ENCODE measurements at regions not wholly inside any gene's neighbourhood (a gene's known extent, or its start where the extent isn't known, plus 50 kb on each side); places are given as distances from the start of the nearest gene placed in this dataset.

DNA sequence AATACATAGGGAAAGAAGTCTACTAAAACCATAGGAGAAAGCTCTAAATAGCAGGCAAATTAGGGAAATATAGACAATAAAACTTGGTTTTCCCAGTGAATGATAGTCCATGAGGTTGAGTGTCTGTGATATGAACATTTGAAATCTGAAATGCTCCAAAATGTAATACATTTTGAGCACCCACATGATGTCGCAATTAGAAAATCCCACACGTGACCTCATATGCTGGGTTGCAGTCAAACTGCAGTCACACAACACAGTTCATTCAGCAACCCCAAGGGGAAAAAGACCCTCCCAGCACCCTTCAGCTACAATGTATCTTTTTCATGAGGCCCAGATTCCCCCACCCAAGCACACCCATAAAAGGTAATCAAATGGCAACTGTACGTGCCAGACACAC is 155.6 kb downstream of the BTC start:
- in situ Hi-C loops (cut with HindIII; ENCODE audit: low sequenced_read_pairs): no loop called here

DNA sequence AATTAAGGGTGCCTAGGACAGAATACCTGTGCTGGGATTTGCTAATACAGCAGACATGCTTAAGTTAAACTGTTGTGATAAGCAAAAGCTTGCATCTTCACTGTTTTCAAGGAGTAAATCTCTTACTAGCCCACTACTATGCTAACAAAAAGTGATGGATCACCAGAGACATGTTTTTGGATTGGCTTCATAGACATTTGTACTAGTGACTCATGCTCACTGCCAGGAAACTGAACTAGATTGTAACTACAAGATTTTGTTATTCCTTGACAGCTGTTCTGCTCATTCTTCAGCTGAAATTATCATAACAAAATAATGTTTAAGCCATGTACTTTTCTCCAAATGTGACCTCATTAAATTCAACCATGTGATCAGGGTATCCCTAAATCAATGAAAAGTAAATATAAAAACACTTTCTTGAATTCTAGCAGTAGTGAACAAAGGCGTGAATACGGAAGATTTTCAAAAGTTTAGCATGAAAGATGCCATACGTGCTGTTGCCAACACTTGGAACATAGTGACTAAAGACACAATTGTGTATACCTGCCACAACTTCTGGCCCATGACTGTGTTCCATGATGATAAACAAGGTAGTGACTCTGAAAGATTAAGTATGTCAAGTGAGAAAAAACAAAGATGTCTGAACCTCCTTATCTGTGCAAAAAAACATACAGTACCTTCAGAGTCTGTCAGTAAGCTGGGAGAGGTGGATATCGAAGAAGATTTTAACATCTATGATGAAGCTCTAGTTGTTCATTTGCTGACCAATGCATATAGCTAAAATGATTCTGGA is 154.0 kb downstream of the BTC start:
- in situ Hi-C loops (cut with HindIII; ENCODE audit: low sequenced_read_pairs): no loop called here

DNA sequence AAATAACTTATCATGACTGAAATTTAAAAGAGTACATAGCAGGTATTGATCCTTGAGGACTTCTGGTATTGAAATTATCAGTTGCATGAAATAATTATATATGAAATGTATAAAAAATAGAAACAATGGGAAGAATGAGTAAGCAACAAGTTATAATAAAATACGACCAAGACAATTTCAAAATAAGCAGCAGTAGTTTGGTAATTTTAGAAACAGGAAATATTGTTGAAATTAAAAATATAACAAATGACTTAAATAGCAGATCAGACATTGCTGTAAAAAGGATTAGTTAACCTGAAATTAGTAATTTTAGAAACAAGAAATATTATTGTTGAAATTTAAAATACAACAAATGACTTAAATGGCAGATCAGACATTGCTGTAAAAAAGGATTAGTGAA is 152.3 kb downstream of the BTC start:
- in situ Hi-C loops (cut with HindIII; ENCODE audit: low sequenced_read_pairs): no loop called here

DNA sequence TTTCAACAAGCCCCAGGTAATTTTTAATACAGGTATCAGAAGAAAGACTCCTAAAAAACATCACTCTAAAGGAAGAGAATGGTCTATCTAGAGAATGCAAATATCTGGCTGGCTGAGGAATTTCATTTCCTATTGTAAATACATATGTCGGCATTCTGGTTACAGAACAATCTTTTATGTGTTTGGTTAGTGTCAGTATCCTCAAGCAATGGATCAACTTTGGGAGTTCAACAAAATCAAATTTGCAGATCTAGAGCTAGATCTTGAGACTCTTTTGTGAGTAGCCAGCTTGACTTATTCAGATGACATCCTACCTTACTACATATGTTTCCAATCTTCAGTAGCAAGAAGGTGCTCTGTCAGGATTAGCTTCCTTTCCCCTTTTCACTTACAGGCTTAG is 145.1 kb downstream of the BTC start:
- in situ Hi-C loops (cut with HindIII; ENCODE audit: low sequenced_read_pairs): no loop called here

DNA sequence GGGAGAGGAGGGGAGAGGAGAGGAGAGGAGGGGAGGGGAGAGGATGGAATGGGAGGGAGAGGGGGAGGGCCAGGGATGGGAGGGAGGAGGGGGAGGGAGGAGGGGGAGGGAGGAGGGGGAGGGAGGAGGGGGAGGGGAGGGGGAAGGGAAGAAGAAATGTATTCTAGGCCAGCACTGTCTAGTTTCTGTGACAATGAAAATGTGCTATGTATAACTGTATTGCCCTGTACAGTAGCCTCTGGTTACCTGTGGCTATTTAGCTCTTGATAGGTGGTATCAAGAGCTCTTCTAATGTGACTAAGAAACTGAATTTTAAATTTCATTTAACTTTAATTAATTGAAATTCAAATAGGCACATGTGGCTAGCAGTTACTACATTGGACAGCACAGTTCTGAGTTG is 143.1 kb downstream of the BTC start:
- in situ Hi-C loops (cut with HindIII; ENCODE audit: low sequenced_read_pairs): no loop called here

DNA sequence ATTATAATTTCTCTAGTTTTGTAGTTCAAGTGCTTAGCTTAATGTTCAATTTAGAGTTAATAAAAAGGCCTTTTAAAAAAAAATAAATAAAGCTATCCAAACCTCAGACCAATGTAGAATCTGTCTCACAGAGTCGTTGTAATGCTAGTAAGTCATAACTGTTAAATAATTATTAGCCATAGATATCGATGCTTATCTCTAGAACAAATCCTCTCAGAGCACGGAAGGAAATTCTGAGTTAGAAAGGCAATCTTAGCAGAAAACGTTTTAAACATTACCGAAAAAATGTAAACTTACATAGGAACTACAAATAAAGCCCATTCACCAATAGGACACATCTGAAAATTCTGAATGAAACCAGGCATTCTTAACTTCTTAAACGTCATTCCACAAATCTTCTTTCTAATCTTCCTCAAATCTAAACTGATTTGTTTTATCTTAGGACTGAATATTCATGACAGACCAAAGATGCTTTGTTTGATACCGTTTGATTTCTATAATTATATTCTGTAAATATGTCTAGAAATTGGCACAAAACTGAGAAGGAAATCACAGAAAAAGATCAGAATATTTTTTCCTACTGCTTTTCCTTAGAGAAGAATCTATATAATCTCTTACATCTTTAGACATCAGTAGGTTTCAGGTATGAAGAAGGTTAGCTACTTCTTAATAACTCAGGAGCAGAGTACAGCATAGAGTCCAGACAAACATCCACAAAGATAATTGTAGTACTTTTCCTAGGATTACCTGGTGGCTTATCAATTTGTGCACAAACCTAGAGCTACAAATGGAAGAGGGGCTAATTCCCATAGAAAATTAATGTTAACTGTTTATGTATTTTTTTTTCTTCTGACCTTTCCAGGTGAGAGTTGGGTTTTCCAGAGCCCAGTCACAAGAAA is 140.7 kb downstream of the BTC start:
- in situ Hi-C loops (cut with HindIII; ENCODE audit: low sequenced_read_pairs): no loop called here

DNA sequence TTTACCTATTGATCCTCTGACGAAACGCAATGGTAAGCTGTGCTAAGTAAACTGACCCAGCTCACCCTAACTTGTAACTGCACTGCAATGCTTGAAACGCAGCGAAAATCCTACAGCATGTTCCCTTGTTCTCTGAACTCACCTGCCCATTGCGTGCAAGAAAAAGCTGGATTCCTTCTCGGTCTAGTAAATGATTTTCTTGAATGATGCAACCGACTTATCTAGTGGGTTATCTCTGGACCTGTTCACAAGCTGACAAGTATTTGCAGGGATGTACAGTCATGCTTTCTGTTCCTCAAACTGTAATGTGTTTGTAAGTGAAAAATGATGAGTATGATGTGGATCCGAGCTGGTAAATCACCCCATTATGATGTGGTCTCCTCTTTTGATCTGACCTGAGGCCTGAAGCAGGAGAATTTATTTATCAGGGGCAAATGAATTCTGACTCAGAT is 140.1 kb downstream of the BTC start:
- in situ Hi-C loops (cut with HindIII; ENCODE audit: low sequenced_read_pairs): no loop called here

DNA sequence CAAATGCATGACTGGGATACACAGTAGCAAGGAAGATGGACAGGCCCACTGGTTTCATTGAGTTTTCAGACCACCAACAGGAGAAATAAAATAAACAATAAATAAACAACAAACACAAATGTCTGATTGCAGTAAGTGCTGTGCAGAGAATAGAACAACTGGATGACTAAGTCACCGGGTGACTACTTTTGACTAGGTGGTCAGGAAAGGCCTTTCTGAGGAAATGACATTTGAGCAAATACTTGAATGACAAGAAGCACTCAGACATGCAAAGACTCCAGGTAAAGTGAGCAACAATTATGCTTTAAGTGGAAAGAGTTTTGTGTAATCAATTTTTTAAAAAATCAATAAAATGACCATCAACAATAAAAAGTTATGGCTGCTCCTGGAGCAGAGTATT is 137.7 kb downstream of the BTC start:
- in situ Hi-C loops (cut with HindIII; ENCODE audit: low sequenced_read_pairs): no loop called here

DNA sequence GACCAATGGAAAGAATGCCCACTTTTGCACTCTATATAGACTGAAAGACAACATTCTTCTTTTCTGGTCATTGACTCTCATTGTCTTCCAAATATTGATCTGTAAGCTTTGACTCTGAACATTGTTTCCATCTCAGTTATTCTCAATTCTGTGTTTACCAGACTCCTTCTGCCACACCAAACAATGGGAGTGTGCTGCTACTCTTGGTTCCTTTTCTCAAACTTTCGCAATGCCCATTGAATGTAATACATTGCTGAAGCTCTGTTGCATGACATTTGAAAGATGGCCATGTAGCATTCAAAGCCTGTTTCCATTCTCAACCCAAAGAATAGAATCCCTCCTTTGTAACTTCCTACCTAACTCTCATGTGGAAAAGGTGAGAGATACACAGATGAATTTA is 136.2 kb downstream of the BTC start:
- in situ Hi-C loops (cut with HindIII; ENCODE audit: low sequenced_read_pairs): no loop called here

DNA sequence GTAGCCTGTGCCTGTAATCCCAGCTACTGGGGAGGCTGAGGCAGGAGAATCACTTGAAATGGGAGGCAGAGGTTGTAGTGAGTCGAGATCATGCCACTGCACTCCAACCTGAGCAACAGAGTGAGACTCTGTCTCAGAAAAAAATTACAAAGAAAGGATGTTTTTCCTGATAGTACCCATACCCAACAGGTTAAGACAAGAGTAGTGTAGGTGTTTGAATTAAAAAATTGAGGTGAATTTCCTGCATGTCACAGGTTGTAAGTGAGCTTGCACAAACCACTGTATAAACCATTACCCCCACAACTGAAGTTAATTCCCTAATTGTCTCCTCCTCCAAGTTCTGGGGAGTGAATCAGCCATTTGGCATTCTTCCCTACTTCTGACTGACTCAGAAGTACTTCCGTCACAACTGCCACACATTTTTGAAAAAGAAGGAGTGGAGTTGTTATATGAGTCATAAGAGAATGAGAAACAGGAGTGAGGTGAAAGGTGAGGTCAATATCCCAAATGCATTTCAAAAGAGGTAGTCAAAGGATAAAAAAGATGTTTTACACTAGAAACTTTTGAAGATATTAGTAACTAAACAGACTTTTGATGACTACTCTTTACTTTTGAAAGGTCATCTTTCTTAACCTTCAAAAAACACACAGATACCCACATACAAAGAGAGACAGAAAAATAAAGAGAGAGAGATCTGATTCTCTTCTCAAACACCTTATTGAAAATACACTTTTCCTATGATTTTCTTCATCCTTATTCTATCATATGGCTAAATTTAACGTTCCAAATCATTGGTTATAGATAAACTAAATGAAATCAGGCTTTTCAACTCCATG is 134.5 kb downstream of the BTC start:
- in situ Hi-C loops (cut with HindIII; ENCODE audit: low sequenced_read_pairs): no loop called here

DNA sequence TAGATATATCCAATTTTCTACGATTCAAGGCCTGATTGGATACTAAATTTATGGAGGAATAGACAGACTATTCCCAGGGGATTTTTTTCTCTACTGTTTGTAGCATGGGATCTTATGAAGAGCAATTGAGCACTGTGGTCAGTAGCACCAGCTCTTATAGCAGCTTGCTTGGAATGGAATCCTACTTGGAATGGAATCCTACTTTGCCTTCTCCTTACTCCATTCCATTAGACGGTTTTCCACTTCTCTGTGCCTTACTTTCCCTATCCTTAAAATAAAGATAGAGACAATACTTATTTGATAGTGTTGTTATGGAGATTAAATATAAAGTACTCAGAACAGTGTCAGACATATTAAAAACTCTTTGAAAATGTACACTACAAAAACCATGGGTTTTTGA is 133.5 kb downstream of the BTC start:
- in situ Hi-C loops (cut with HindIII; ENCODE audit: low sequenced_read_pairs): no loop called here

DNA sequence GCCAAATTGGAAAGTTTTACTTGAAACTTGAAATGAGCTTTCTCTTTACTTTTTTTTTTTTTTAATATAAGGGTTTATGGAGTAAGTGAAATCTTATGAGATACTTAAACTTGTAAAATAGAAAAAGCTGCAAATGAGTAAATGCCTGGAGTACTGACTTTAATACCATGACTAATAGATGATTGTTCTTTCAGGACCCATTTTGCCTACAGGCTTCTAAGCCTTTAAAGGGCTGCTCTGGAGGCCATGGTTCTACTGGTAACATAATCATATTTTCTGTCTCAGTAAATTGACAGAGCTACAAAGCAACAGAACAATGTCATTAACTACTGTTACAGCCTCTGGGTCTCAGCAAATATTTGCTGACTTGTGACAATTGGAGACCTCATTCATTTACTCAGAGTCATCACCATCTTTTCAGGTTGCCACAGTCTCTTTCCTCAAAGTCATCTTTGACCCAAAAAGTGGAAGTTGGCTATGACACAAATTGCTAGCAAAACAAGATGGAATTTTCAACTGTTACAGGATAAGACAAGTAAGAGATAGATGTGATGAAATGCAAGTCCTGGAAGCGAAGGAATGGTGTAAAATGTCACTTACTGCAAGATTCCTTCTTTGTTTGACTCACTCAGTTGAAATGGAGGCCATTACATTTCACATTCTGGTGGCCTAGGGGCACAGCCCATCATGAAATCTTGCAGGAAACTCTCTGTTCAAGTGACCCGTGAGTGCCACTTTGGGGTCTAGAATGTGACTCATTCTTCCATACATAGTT is 132.7 kb downstream of the BTC start:
- in situ Hi-C loops (cut with HindIII; ENCODE audit: low sequenced_read_pairs): no loop called here

DNA sequence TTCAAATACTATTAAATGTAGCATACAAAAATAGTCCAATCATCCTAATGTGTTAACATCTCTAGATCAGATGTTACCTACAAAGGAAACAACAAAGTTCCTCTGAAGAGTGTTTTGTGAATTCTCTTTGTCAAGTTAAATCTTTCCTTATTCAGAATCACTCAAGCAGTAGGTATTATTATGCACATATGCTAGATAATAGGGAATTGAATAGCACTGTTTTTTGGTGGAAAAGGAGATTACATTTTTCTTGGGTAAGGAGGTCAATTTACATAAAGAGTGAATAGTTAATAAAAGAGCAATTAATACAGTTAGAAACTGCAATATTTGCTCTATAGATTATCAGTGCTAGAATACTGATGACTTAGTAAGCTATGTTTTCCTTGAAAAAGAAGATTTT is 130.7 kb downstream of the BTC start:
- in situ Hi-C loops (cut with HindIII; ENCODE audit: low sequenced_read_pairs): no loop called here

DNA sequence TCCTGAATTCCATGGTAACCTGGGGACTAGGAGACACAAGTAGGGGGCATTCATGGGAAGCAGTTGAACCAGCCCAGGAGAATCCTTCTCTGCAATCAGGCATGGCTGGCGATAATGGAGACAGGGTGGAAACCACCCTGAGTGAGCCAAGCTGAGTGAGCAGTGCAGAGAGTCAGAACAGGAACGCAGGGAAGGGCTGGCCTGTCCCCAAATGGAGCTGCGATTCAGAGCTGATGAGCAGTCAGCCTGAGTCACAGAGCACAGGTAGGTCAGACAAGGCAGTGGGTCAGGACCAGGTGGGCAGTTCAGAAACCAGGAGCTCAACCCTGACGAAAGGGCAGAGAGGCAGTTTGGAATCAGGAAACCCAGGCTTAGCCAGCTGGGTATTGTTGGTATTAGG is 129.0 kb downstream of the BTC start:
- in situ Hi-C loops (cut with HindIII; ENCODE audit: low sequenced_read_pairs): no loop called here

DNA sequence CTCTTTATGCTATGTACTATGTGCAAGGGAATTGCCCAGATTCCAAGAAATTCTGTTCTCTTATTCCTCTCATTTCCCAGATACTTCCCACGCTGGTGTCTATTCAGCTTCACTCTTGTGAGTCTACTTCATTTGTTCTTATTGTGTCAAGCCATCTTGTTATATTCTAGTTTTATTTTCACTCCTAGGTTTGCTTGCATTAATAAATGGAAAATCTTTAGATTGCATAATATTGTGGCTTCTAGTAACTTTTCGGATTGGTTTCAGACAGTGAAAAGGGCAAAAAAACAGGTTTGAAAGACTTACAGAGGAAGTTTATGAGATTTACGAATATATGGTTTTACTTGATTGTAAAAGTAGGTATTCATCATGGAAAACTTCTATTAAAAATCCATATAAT is 128.4 kb downstream of the BTC start:
- in situ Hi-C loops (cut with HindIII; ENCODE audit: low sequenced_read_pairs): no loop called here

DNA sequence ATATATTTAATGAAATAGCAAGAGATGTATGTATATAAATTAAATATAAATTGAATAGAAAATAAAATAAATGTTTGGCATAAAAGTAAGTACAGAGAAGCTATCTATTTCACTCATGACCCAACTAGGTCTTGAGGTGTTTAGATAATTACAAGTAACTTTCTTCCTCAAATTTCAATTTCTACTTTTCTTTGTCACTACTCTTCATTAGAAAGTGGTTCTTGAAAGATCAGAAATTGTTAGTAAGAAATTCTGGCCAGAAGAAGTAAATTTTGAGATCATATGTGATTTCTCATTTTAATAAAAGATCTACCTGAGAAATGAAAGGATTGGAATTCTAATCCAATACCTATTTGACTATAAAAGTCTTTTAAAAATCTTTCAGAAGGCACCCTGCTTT is 126.9 kb downstream of the BTC start:
- in situ Hi-C loops (cut with HindIII; ENCODE audit: low sequenced_read_pairs): no loop called here

DNA sequence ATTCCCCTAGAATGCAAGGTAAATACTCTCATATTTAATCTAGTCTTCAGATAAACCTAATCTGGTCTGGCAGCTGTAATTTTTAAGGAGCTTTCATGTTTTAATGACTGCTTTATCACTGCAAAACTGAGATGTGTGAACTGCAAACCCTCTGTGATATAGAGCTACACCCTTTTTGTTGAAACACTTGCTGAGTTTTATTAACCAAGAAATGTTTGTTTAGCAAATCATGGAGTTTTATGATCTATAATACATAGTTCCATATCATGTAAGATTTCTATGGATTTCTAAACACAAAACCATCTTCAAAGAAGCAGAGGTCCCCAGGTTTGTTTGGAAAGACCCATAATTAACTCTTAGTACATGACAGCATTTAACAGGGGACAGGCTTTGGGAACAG is 126.4 kb downstream of the BTC start:
- in situ Hi-C loops (cut with HindIII; ENCODE audit: low sequenced_read_pairs): no loop called here

DNA sequence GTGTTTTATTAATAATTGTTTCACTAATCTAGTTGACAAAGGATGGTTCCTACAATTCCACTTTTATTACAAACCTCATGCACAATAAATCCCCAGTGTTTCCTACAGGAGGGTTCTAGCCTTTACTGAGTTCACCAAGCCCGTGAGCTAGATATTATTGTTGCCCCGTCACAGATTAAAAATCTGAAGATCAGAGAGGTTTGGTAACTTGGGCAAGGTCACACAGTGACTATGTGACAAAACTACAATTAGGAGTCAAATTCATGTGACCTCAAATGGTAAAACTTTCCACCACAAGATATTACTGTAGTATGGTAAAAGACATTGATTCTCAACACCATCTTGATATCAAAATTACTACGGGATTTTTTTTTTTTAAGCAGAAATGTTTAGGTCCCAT is 124.6 kb downstream of the BTC start:
- in situ Hi-C loops (cut with HindIII; ENCODE audit: low sequenced_read_pairs): no loop called here

DNA sequence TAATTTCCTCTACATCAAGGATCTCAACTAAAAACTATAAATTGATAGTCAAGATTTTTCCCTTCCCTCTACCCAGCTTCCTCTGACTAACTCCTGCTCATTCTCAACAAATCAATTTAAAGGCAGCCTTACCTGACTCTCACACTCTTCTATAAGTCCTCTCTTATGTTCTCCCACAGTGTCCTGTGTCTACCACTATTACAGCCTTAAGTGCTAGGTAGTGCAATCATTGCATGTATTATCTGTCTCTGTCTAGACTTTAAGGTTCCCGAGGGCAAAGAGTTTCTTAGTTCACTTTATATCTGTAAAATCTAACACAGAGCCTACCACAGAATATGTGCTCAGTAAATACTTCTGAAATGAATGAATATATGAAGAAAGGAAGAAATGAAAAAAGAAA is 123.7 kb downstream of the BTC start:
- in situ Hi-C loops (cut with HindIII; ENCODE audit: low sequenced_read_pairs): no loop called here

DNA sequence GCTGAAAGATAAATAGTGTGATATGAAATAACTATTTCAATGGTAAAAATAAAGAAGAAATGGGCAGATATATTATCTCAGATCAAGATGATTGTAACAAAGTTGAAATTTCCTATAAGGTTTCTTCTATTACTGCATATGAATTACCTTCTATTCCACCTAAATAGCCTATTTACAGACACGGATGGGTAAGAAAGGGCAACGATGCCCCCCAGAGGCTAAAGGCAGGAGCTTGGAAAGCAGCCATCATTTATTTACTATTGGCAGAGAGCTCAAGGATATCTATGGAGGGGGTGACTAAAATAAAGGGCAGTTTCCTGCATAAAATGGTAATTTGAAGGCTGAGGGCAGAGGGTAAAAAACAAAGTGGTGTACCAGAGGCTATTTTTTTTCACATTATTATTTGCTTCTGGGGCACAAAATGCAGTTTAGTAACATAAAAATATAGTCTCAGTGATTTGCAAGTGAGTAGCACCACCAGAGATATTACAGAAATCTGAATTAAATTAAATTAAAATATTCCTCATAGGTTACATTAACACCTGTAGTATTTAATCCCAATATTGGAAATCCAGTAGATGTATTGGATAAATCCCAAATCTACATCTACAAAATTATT is 123.1 kb downstream of the BTC start:
- in situ Hi-C loops (cut with HindIII; ENCODE audit: low sequenced_read_pairs): no loop called here

Measured in DLD1 (cell line).